Breast epithelium (tissue), 3 donors: ENCODE measurements at regions not wholly inside any gene's neighbourhood (a gene's known extent, or its start where the extent isn't known, plus 50 kb on each side); places are given as distances from the start of the nearest gene placed in this dataset.

Experiments
- CTCF ChIP-seq, 3 donors: fragments of 450-650 bp; IDR thresholded peaks; one replicate each; pipeline ENCODE4 v1.5.1; 2016 to 2017; ENCODE audit warnings: antibody characterized with exemption in 3 of 3, mild to moderate bottlenecking in 3 of 3, moderate library complexity in 3 of 3
- POLR2A ChIP-seq: fragments of 450-650 bp; IDR thresholded peaks from one replicate; pipeline ENCODE4 v1.6.1; 2016; ENCODE audit warnings: antibody characterized with exemption, mild to moderate bottlenecking, moderate library complexity
- POLR2AphosphoS5 ChIP-seq, 3 donors: sonication (generic); formaldehyde crosslinking; IDR thresholded peaks; one replicate each; pipeline ENCODE4 v1.6.1; 2017; ENCODE audit warnings: antibody characterized with exemption in 3 of 3

- no peak for TF ChIP-seq POLR2A
- TF ChIP-seq CTCF (IDR thresholded peaks at IDR 0.05) = no peak
- no peak for TF ChIP-seq POLR2AphosphoS5 (IDR thresholded peaks at IDR 0.05)
Observed at GRCh38 chr2:15023221-15023620, 390.7 kb downstream of the LRATD1 start.
